Ramos (cell line): ENCODE measurements at regions not wholly inside any gene's neighbourhood (a gene's known extent, or its start where the extent isn't known, plus 50 kb on each side); places are given as distances from the start of the nearest gene placed in this dataset.

Source experiments
- in situ Hi-C: fragments of 300-500 bp; cut with MboI; formaldehyde crosslinking; loops from one replicate; pipeline ENCODE4 v1.14.3; 2022; ENCODE audit warnings: low sequenced_read_pairs; ENCODE audit not compliant: unreplicated experiment

DNA sequence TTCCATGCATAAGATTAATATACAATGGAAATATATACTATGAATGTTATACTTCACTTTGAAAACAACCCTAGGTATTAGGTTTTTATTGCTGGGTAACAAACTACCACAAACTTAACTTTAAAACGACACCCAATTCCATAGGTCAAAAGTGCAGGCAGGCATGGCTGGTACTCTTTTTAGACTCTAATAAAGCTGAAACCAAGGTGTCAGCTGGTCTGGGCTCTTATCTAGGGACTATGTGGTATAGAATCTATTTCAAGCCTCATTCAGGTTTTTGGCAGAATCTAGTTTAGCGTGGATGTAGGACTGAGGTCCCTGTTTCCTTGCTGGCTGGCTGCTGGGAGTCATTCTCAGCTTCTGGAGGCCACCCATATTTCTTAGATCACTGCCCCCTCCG lies 65.0 kb upstream of the TMEM168 start:
- in situ Hi-C loops: no loop called here

DNA sequence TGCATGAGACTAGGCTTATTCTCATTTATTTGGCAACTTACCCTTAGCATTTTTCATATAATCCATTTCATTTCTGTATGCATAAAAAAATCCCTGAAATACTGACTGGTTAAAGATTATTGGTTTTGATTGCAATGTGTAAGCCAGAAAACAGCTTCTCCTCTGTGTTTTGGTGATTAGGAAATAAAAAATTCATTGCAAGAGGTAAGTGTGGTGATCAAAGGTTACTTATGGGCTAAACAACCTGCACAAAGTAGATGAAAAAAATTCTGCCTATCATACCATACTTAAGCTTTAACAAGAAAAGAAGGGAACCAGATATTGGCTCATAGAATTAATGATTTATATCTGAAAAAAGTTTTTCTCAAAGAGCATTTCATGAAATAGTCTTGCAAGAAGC lies 64.0 kb upstream of the TMEM168 start:
- in situ Hi-C loops: no loop called here

DNA sequence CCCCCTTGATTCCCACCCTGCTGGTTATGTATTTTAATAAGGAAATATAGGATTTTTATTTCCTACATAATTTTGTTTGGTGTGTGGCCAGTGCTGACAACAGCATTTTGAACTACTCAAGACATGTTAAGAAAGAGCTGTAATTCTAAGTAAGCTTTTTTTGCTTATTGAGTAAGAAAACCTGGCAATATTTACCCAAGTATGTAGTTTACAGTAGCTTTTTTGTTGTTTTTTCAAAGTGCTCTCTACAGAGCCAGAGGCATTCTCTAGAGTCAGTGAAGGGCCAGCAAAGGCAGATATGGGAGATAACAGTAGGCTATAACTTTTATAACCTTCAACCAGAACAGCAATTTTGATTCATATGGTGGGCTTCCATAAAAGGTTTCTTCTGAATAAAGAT lies 63.2 kb upstream of the TMEM168 start:
- in situ Hi-C loops: no loop called here

DNA sequence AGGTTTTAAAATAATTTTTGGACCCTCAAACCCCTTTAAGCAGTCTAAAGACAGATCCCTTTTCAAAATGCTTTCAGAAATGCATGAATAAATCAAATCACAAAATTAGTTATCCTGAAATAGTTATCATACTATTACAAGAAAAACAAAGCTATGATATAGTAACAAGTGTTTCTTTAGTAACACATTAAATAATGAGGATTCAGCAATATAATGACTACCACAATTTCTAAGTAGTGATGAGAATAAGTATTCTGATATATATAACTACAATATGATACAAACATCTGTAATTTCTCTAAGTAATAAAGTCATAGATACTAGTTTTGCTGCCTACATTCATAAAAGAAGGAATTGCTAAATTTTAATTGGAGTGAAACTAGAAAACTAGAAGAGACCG lies 53.0 kb upstream of the TMEM168 start:
- in situ Hi-C loops: no loop called here
